ENCODE measurements at regions not wholly inside any gene's neighbourhood (a gene's known extent, or its start where the extent isn't known, plus 50 kb on each side); places are given as distances from the start of the nearest gene placed in this dataset.
A peak's percentile ranks its signal among the peaks of the same experiment; 100 is the strongest.

DNA sequence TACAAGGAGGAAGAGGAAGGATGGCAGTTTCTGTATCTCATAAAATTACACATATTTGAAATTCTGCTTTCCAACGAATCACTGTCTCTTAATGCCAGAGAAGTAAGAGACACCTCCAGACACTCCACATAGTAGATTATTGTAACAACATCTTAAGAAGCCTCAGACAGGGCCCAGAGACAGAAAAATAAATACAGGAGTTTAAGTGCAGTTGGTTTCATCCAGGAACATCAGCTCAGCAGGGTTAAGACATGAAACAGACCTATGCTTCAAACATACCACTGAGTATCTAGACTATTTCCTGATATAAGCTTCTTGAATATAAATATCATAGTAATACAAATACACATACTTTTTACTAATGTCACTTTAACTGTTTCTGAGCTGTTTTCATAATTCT, 290.3 kb downstream of the ADAMTS20 start:
- no peak for TF ChIP-seq CTCF (conservative IDR thresholded peaks at IDR 0.05)
- Histone ChIP-seq H3K14ac (ENCODE audit: insufficient read depth, low read length) (no peak overlapping the region), H2BK5ac (ENCODE audit: insufficient read length, low read length) (no peak overlapping the region), H4K20me1 (ENCODE audit: control insufficient read depth, insufficient read depth, insufficient read length) (no peaks in the 10 kb centered on the region), H3K4me1 (ENCODE audit: insufficient read depth, low read length) (no peaks in the 10 kb centered on the region), H4K8ac (replicated peaks; ENCODE audit: insufficient read length, low read depth, low read length) (no peak overlapping the region), H3K9ac (ENCODE audit: extremely low read depth, insufficient read length, low read length) (no peak overlapping the region), H4K91ac (ENCODE audit: insufficient read length, low read depth, low read length) (no peak overlapping the region), H2BK20ac (ENCODE audit: low read depth, low read length, poor library complexity, severe bottlenecking) (no peak overlapping the region), H3T11ph (ENCODE audit: low read length) (no peak overlapping the region), H3K27me3 (ENCODE audit: insufficient read depth, low read length) (no peaks in the 10 kb centered on the region), H3K4ac (ENCODE audit: low read depth, low read length) (no peak overlapping the region), H2AK5ac (ENCODE audit: insufficient read length, low read length) (no peak overlapping the region), H3K56ac (ENCODE audit: insufficient read length, low read depth, low read length) (no peak overlapping the region), H3K79me1 (ENCODE audit: insufficient read depth, low read depth, low read length, poor library complexity, severe bottlenecking) (no peaks in the 10 kb centered on the region), H3K23ac (ENCODE audit: insufficient read length, low read depth, low read length) (no peak overlapping the region), H2BK120ac (ENCODE audit: low read depth, low read length, poor library complexity, severe bottlenecking) (no peak overlapping the region), H2BK15ac (ENCODE audit: low read depth, low read length) (no peak overlapping the region), H3K23me2 (ENCODE audit: insufficient read length, low read depth, low read length, poor library complexity, severe bottlenecking) (no peaks in the 10 kb centered on the region), H4K5ac (ENCODE audit: insufficient read length, low read depth, low read length) (no peak overlapping the region), H2AFZ (ENCODE audit: low read length) (no peak overlapping the region), H2BK12ac (ENCODE audit: insufficient read length, low read depth, low read length) (no peak overlapping the region), H3K27ac (ENCODE audit: insufficient read length, low read depth, low read length) (no peak overlapping the region), H3K4me2 (ENCODE audit: insufficient read depth, insufficient read length, low read length) (no peak overlapping the region), H3K79me2 (ENCODE audit: insufficient read depth, low read length) (no peaks in the 10 kb centered on the region), H3K9me3 (ENCODE audit: control insufficient read depth, low read depth, low read length) (no peaks in the 10 kb centered on the region), H3K18ac (ENCODE audit: insufficient read length, low read depth, low read length) (no peak overlapping the region)
- peaks cover 2 to 5% (median 4%) of the 10 kb centered on the region in 3 experiments; a peak in 3 of 7 replicates for H3K36me3 Mint-ChIP-seq (ENCODE audit: insufficient read depth in 1 of 3, low read depth in 3 of 3)
- peak overlapping the region in 1 of 3 experiments; percentile 68; a peak in 1 of 7 replicates for H3K27ac Mint-ChIP-seq
- no CpG with 5 or more reads among the region's 1 CpG for WGBS (ENCODE audit: extremely low coverage, insufficient read length, low lambda C conversion rate)
- H3K4me3 Mint-ChIP-seq: no peak overlapping the region
- H3K9me3 Mint-ChIP-seq: peaks cover 0 to 3% of the 10 kb centered on the region in 2 experiments; a peak in 1 of 5 replicates
- no peaks in the 10 kb centered on the region for H3K27me3 Mint-ChIP-seq (ENCODE audit: low read depth)
- no peaks in the 10 kb centered on the region for H3K4me1 Mint-ChIP-seq
- DNase-seq: no peak
